NAMALWA (cell line): ENCODE measurements at regions not wholly inside any gene's neighbourhood (a gene's known extent, or its start where the extent isn't known, plus 50 kb on each side); places are given as distances from the start of the nearest gene placed in this dataset.

ENCODE experiments used
- DNase-seq: peaks from one replicate; pipeline ENCODE4 v3.0.0-alpha.2; 2015; ENCODE audit warnings: low spot score

GRCh38 chr14:38762845-38763244 is 340.2 kb downstream of the SEC23A start:
- DNase-seq, result no peak

- no peak for DNase-seq
Observed at GRCh38 chr14:38762426-38762825, 340.6 kb downstream of the SEC23A start.

GRCh38 chr14:38761033-38761432 is 342.0 kb downstream of the SEC23A start:
- DNase-seq, result no peak

GRCh38 chr14:38758661-38759060 is 344.4 kb downstream of the SEC23A start:
- no peak for DNase-seq

- no peak for DNase-seq
Observed at GRCh38 chr14:38755036-38755435, 348.0 kb downstream of the SEC23A start.

GRCh38 chr14:38752750-38753149 is 350.3 kb downstream of the SEC23A start:
- DNase-seq, result no peak

GRCh38 chr14:38752341-38752740 is 350.7 kb downstream of the SEC23A start:
- DNase-seq, result no peak

- no peak for DNase-seq
Observed at GRCh38 chr14:38751459-38751858, 351.6 kb downstream of the SEC23A start.

GRCh38 chr14:38749936-38750335 is 353.1 kb downstream of the SEC23A start:
- no peak for DNase-seq

- no peak for DNase-seq
Observed at GRCh38 chr14:38745861-38746260, 357.2 kb downstream of the SEC23A start.

- no peak for DNase-seq
Observed at GRCh38 chr14:38743966-38744584, 359.0 kb downstream of the SEC23A start.

GRCh38 chr14:38737686-38738407 is 365.2 kb downstream of the SEC23A start:
- no peak for DNase-seq

GRCh38 chr14:38735005-38735404 is 368.0 kb downstream of the SEC23A start:
- no peak for DNase-seq

- no peak for DNase-seq
Observed at GRCh38 chr14:38731962-38732361, 371.1 kb downstream of the SEC23A start.

GRCh38 chr14:38730420-38730819 is 372.6 kb downstream of the SEC23A start:
- DNase-seq, result no peak

- DNase-seq, result no peak
Observed at GRCh38 chr14:38727731-38728130, 375.3 kb downstream of the SEC23A start.

- no peak for DNase-seq
Observed at GRCh38 chr14:38724621-38725020, 378.4 kb downstream of the SEC23A start.

- DNase-seq, result no peak
Observed at GRCh38 chr14:38723959-38724358, 379.1 kb downstream of the SEC23A start.

- no peak for DNase-seq
Observed at GRCh38 chr14:38723277-38723676, 379.8 kb downstream of the SEC23A start.

GRCh38 chr14:38721822-38722431 is 381.1 kb downstream of the SEC23A start:
- peak; percentile 53 for DNase-seq

GRCh38 chr14:38718519-38718918 is 384.5 kb downstream of the SEC23A start:
- DNase-seq, result no peak

- peak; percentile 34 for DNase-seq
Observed at GRCh38 chr14:38716926-38717325, 386.1 kb downstream of the SEC23A start.

- DNase-seq, result no peak
Observed at GRCh38 chr14:38710881-38711280, 392.2 kb downstream of the SEC23A start.
